Vagina (tissue), 2 donors: ENCODE measurements at regions not wholly inside any gene's neighbourhood (a gene's known extent, or its start where the extent isn't known, plus 50 kb on each side); places are given as distances from the start of the nearest gene placed in this dataset.

ENCODE experiments used
- DNase-seq, 2 donors: peaks; one replicate each; pipeline ENCODE4 v3.0.0-alpha.2; 2017; ENCODE audit errors: extremely low spot score in 2 of 2
- H3K27ac ChIP-seq: fragments of 200-600 bp; sonication (generic); one replicate; pipeline ENCODE4 v1.5.1; 2019
- H3K27me3 ChIP-seq: fragments of 200-600 bp; sonication (generic); one replicate; pipeline ENCODE4 v1.5.1; 2019
- H3K36me3 ChIP-seq, 2 donors: fragments of 200-600 bp; sonication (generic); one replicate each; pipeline ENCODE4 v1.5.1; 2017 to 2019
- H3K4me1 ChIP-seq: fragments of 200-600 bp; sonication (generic); one replicate; pipeline ENCODE4 v1.5.1; 2019
- H3K4me3 ChIP-seq, 2 donors: fragments of 200-600 bp; sonication (generic); 1 replicate in 1 of 2; 2 replicates in 1 of 2; pipeline ENCODE4 v1.5.1; 2016 to 2019
- H3K9me3 ChIP-seq: fragments of 200-600 bp; sonication (generic); one replicate; pipeline ENCODE4 v1.5.1; 2019
- CTCF ChIP-seq, 3 experiments: fragments of 450-650 bp in 2 of 3; fragments of 200-600 bp in 1 of 3; sonication (generic) in 1 of 3; IDR thresholded peaks; one replicate each; pipeline ENCODE4 v1.5.1; 2017 to 2019; ENCODE audit warnings: antibody characterized with exemption in 3 of 3, mild to moderate bottlenecking in 2 of 3, moderate library complexity in 2 of 3
- POLR2A ChIP-seq, 2 donors: fragments of 450-650 bp; IDR thresholded peaks; one replicate each; pipeline ENCODE4 v1.6.1; 2017; ENCODE audit warnings: antibody characterized with exemption in 2 of 2, mild to moderate bottlenecking in 2 of 2, moderate library complexity in 2 of 2
- POLR2AphosphoS5 ChIP-seq, 2 donors: sonication (generic); formaldehyde crosslinking; IDR thresholded peaks; one replicate each; pipeline ENCODE4 v1.9.0; 2017; ENCODE audit warnings: antibody characterized with exemption in 2 of 2, mild to moderate bottlenecking in 2 of 2, low read depth in 1 of 2; ENCODE audit not compliant: insufficient read depth in 1 of 2
- intact Hi-C: fragments of 100-400 bp; cut with DNase I; formaldehyde crosslinking; loops from one replicate; pipeline ENCODE4 v1.15.1; 2023

GRCh38 chr6:112988748-112989147, 641.6 kb downstream of the RFPL4B start:
- Histone ChIP-seq H3K4me3 (no peak overlapping the region), H3K27me3 (no peaks in the 10 kb centered on the region), H3K27ac (no peak overlapping the region), H3K4me1 (no peaks in the 10 kb centered on the region), H3K36me3 (no peaks in the 10 kb centered on the region), H3K9me3 (no peaks in the 10 kb centered on the region)
- intact Hi-C loops: no loop called here
- TF ChIP-seq CTCF (IDR thresholded peaks at IDR 0.05) (no peak), POLR2A (IDR thresholded peaks at IDR 0.05) (no peak), POLR2AphosphoS5 (IDR thresholded peaks at IDR 0.05; ENCODE audit: insufficient read depth in 1 of 2, low read depth in 1 of 2) (no peak)
- no peak for DNase-seq

- H3K4me1 ChIP-seq: no peaks in the 10 kb centered on the region
- no peak overlapping the region for H3K27ac ChIP-seq
- no peak for TF ChIP-seq POLR2AphosphoS5 (IDR thresholded peaks at IDR 0.05; ENCODE audit: insufficient read depth in 1 of 2, low read depth in 1 of 2)
- TF ChIP-seq CTCF (IDR thresholded peaks at IDR 0.05): no peak
- no peak for TF ChIP-seq POLR2A (IDR thresholded peaks at IDR 0.05)
Measured at GRCh38 chr6:112990971-112991370, 643.8 kb downstream of the RFPL4B start.

GRCh38 chr6:112991912-112992311, 644.8 kb downstream of the RFPL4B start:
- no peak overlapping the region for H3K4me3 ChIP-seq
- H3K27ac ChIP-seq: no peak overlapping the region
- no peaks in the 10 kb centered on the region for H3K36me3 ChIP-seq
- TF ChIP-seq POLR2AphosphoS5 (IDR thresholded peaks at IDR 0.05; ENCODE audit: insufficient read depth in 1 of 2, low read depth in 1 of 2): no peak
- TF ChIP-seq POLR2A (IDR thresholded peaks at IDR 0.05): no peak
- TF ChIP-seq CTCF (IDR thresholded peaks at IDR 0.05): no peak
- no peak for DNase-seq
- intact Hi-C loops: no loop called here
- no peaks in the 10 kb centered on the region for H3K4me1 ChIP-seq
- H3K27me3 ChIP-seq: no peaks in the 10 kb centered on the region
- H3K9me3 ChIP-seq: no peaks in the 10 kb centered on the region

More at GRCh38 chr6:112990971-112991370, 643.8 kb downstream of the RFPL4B start:
- intact Hi-C loops: no loop called here
- no peak overlapping the region for H3K4me3 ChIP-seq
- H3K27me3 ChIP-seq: no peaks in the 10 kb centered on the region
- DNase-seq: no peak
- H3K36me3 ChIP-seq: no peaks in the 10 kb centered on the region
- H3K9me3 ChIP-seq: no peaks in the 10 kb centered on the region

GRCh38 chr6:112997421-112998085, 650.4 kb downstream of the RFPL4B start:
- DNase-seq: no peak
- Histone ChIP-seq H3K36me3 (no peaks in the 10 kb centered on the region), H3K4me3 (no peak overlapping the region), H3K27me3 (no peaks in the 10 kb centered on the region), H3K4me1 (no peaks in the 10 kb centered on the region), H3K9me3 (no peaks in the 10 kb centered on the region), H3K27ac (no peak overlapping the region)
- TF ChIP-seq CTCF (IDR thresholded peaks at IDR 0.05): no peak
- TF ChIP-seq POLR2AphosphoS5 (IDR thresholded peaks at IDR 0.05; ENCODE audit: insufficient read depth in 1 of 2, low read depth in 1 of 2): no peak
- TF ChIP-seq POLR2A (IDR thresholded peaks at IDR 0.05): no peak
- intact Hi-C loops: no loop called here

GRCh38 chr6:113004054-113004453, 656.9 kb downstream of the RFPL4B start:
- no peak for DNase-seq
- Histone ChIP-seq H3K27me3 (no peaks in the 10 kb centered on the region), H3K27ac (no peak overlapping the region), H3K36me3 (no peaks in the 10 kb centered on the region), H3K4me3 (no peak overlapping the region), H3K9me3 (no peaks in the 10 kb centered on the region), H3K4me1 (no peaks in the 10 kb centered on the region)
- intact Hi-C loops: no loop called here
- TF ChIP-seq POLR2A (IDR thresholded peaks at IDR 0.05) (no peak), POLR2AphosphoS5 (IDR thresholded peaks at IDR 0.05; ENCODE audit: insufficient read depth in 1 of 2, low read depth in 1 of 2) (no peak), CTCF (IDR thresholded peaks at IDR 0.05) (no peak)
